Lung microvascular endothelial cell (primary cell): ENCODE measurements at regions not wholly inside any gene's neighbourhood (a gene's known extent, or its start where the extent isn't known, plus 50 kb on each side); places are given as distances from the start of the nearest gene placed in this dataset.
"Not testable (repeated sequence)": the region's sequence is repeated elsewhere in the genome, so short reads cannot be mapped to it uniquely, and the experiment has no call there.

Source experiments
- DNase-seq, 2 donors: peaks; one replicate each; pipeline versions ENCODE4 v3.0.0 to v3.0.0-alpha.2; 2010; ENCODE audit warnings: low read depth in 2 of 2

DNA sequence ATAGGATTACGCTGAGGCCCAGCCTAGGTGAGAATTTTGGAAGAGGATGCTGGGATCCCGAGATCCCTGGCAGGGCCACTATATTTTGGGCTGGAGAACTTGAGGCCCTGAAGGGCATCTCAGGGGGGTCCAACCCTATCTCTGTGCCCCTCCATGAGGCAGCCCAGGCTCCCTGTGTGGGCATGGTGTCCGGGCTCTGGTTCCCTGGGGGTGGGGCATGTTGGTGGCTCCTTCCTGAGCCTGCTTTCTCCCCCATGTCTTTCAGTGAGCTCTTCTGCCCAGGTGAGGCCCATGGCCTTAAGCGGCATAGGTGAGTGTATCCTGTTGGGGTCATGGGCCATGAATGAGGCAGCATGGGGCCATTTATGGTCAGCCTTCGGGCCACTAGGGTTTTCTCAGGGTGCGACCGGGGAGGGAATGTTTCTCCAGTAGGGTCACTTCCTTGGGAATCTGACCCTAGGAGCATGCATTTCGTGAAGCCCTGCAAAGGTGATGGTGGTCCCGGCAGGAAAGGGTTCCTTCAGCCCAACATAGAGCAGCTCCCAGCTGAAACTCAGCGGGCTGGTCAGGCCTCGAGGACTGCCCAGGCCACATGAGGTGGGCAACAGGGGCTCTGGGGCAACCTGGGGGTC lies 191.3 kb downstream of the UBE3A start:
- DNase-seq: no peak

DNA sequence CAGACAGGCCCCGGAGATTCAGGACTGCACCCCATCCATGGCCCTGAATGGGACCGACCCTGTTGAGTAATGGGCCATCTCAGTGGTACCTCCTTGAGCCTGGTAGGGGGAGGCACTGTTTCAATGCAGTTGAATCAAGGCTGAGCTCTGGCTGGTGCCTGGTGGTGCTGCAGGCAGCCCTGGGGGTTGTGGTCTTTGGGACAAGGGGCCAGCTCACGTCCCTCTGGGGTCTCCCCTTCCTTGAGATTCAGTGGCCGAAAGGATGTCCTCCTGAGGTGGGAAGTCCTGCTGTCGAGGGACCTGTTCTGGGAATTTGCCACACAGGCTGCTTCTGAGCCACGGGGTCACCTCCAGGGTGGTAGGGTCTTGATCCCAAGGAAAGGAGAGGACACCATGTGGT lies 190.7 kb downstream of the UBE3A start:
- DNase-seq: not testable (repeated sequence)

- no peak for DNase-seq
Observed at GRCh38 chr15:25248583-25249235, 190.1 kb downstream of the UBE3A start.

GRCh38 chr15:25249236-25250010 lies 189.4 kb downstream of the UBE3A start:
- DNase-seq: no peak

DNA sequence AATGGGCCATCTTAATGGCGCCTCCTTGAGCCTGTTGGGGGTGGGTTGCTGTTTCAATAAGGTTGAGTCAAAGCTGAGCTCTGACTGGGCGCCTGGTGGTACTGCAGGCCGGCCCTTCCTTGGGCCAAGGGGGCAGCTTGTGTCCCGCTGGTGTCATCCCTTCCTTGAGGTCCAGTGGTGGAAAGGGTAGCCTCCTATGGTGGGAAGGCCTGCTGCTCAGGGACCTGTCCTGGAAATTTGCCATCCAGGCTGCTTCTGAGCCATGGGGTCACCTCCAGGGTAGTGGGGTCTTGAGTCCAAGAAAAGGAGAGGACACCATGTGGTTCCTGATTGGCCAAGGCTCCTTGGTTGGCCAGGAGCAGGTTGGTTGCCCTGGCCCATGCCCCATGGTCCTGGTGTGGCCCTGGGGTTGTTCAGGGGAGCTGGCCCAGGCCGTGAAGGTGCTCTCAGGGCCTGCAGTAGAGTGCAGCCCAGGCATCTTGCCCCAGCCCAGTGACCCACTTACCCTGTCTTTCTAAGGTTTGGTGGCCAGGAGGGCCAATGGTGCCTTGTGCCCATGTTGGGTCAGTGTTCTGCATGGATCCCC lies 188.7 kb downstream of the UBE3A start:
- no peak for DNase-seq

GRCh38 chr15:25250906-25251622 lies 187.8 kb downstream of the UBE3A start:
- no peak for DNase-seq

GRCh38 chr15:25251700-25252390 lies 187.0 kb downstream of the UBE3A start:
- no peak for DNase-seq

DNA sequence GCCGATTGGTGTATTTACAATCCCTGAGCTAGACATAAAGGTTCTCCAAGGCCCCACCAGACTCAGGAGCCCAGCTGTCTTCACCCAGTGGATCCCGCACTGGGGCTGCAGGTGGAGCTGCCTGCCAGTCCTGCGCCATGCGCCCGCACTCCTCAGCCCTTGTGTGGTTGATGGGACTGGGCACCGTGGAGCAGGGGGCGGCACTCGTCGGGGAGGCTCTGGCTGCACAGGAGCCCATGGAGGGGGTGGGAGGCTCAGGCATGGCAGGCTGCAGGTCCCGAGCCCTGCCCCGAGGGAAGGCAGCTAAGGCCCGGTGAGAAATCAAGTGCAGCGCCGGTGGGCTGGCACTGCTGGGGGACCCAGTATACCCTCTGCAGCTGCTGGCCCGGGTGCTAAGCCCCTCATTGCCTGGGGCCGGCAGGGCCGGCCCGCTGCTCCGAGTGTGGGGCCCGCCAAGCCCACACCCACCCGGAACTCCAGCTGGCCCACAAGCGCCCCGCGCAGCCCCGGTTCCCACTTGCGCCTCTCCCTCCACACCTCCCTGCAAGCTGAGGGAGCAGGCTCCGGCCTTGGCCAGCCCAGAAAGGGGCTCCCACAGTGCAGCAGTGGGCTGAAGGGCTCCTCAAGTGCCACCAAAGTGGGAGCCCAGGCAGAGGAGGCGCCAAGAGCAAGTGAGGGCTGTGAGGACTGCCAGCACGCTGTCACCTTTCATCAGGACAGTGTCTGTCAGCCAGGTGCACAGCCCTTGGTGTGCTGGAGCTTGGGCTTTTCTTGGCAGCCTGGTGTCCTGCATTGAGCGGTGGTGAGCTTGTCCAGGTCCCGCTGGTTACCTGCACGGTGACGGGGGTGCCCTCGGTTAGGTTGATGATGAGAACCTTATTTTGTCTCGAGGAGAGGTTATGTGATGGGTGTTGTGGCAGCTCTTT lies 185.5 kb downstream of the UBE3A start:
- not testable (repeated sequence) for DNase-seq

DNA sequence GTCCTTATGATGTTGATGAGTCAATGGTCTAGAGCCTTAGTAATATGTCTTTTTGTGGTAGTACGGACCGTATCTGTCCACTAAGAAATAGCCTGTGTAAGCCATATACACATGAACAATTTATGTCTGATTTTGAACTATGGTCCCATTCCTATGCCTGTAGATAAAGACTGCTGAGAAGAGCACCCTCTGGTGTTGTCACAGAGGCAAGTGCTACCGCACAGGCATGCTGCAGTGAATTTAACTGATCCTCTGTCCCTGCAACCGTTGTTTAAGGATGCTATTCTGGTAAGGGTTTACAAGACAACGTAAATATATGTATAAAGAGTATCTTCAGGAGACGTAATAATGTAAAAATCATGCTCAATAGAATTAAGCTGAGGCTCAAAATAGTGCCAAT lies 170.7 kb downstream of the UBE3A start:
- no peak for DNase-seq
